ENCODE measurements at regions not wholly inside any gene's neighbourhood (a gene's known extent, or its start where the extent isn't known, plus 50 kb on each side); places are given as distances from the start of the nearest gene placed in this dataset.

DNA sequence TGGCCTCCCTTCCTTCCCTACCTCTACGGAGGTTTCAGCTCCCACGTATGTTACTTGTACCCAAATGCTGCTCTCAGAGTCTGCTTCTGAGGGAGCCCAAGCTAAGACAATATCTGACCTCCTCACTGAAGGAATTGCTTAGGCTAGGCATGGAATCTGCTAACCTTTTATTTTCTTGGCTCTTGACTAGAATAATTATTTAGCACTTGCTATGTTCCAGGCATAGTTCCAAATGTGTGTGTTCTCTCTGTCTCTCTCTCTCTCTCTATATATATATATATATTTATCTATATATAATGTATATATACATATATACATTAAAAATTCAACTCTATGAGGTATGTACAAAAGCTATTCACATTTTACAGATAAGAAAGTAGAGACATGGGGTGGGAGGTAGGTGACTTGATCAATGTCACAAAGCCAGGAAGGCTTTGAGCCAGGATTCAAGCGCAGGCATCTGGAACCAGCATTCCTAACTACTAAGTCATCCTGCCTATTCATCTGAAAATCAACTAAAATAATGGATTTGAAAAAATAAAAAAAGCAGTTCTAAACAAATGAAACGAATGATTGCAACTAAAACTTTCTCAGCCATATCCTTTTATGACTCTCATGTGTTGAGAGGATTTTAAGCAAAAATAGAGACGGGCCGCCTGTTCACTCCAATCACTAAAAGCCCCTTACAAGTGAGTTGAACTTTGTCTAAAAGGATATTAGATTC is 189.7 kb upstream of the JAG1 start:
- TF ChIP-seq, protein P1, sequence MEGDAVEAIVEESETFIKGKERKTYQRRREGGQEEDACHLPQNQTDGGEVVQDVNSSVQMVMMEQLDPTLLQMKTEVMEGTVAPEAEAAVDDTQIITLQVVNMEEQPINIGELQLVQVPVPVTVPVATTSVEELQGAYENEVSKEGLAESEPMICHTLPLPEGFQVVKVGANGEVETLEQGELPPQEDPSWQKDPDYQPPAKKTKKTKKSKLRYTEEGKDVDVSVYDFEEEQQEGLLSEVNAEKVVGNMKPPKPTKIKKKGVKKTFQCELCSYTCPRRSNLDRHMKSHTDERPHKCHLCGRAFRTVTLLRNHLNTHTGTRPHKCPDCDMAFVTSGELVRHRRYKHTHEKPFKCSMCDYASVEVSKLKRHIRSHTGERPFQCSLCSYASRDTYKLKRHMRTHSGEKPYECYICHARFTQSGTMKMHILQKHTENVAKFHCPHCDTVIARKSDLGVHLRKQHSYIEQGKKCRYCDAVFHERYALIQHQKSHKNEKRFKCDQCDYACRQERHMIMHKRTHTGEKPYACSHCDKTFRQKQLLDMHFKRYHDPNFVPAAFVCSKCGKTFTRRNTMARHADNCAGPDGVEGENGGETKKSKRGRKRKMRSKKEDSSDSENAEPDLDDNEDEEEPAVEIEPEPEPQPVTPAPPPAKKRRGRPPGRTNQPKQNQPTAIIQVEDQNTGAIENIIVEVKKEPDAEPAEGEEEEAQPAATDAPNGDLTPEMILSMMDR (conservative IDR thresholded peaks at IDR 0.05), result no peak
- TF ChIP-seq EZH2 (IDR thresholded peaks at IDR 0.05; ENCODE audit: low read depth), result no peak
